ENCODE measurements at regions not wholly inside any gene's neighbourhood (a gene's known extent, or its start where the extent isn't known, plus 50 kb on each side); places are given as distances from the start of the nearest gene placed in this dataset.

GRCh38 chr6:97639702-97640101 is 356.7 kb upstream of the MMS22L start:
- H3K4me1 ChIP-seq (ENCODE audit: control insufficient read depth, insufficient read depth, low read length): no peaks in the 10 kb centered on the region
- SMC1A ChIA-PET (ENCODE audit: uncharacterized antibody, unreplicated experiment): no interaction called here
- no peak overlapping the region for H3K27ac ChIP-seq (ENCODE audit: control insufficient read depth, insufficient read depth)
- no peak for ATAC-seq
- intact Hi-C loops (cut with micrococcal nuclease; ENCODE audit: unreplicated experiment) (no loop called here), in situ Hi-C loops (cut with MboI) (no loop called here)
- H3K27me3 ChIP-seq (replicated peaks in 1 of 2; ENCODE audit: control insufficient read depth in 2 of 2, insufficient read depth in 2 of 2, low read length in 1 of 2): no peaks in the 10 kb centered on the region
- POLR2A ChIA-PET: no interaction called here
- no peak for FAIRE-seq
- no peak overlapping the region for H3K4me2 ChIP-seq (ENCODE audit: control insufficient read depth, insufficient read depth)
- TF ChIP-seq FOS (IDR thresholded peaks at IDR 0.05; ENCODE audit: borderline replicate concordance, extremely low read depth, insufficient read length): no peak
- TF ChIP-seq ZNF274 (IDR thresholded peaks at IDR 0.05; ENCODE audit: insufficient read depth, insufficient read length): no peak
- TF ChIP-seq SP1 (IDR thresholded peaks at IDR 0.05; ENCODE audit: low read depth, low read length): no peak
- no peak for TF ChIP-seq TBL1XR1 (IDR thresholded peaks at IDR 0.05; ENCODE audit: low read depth, low read length)
- no peak for TF ChIP-seq CBX3 (IDR thresholded peaks at IDR 0.05; ENCODE audit: borderline replicate concordance, low read depth)
- no peak for TF ChIP-seq HDAC2 (IDR thresholded peaks at IDR 0.05)
- no peak for TF ChIP-seq IRF5 (IDR thresholded peaks at IDR 0.05; ENCODE audit: borderline replicate concordance)
- no peak for TF ChIP-seq ZNF24 (IDR thresholded peaks at IDR 0.05)
- TF ChIP-seq SIN3A (IDR thresholded peaks at IDR 0.05; ENCODE audit: low read depth, low read length): no peak
- TF ChIP-seq STAT3 (IDR thresholded peaks at IDR 0.05; ENCODE audit: low read depth, low read length): no peak
- CTCF ChIA-PET: no interaction called here
- H4K20me1 ChIP-seq (ENCODE audit: control insufficient read depth, insufficient read depth): no peaks in the 10 kb centered on the region
- no peak for DNase-seq (ENCODE audit: low read depth, low spot score)
- H3K4me3 ChIP-seq: no peak overlapping the region
- BruUV-seq (replicated peaks): no TSS peak
- H2AFZ ChIP-seq (ENCODE audit: control insufficient read depth, low read depth, low read length): no peak overlapping the region
- no peaks in the 10 kb centered on the region for H3K79me2 ChIP-seq (ENCODE audit: control insufficient read depth, insufficient read depth, low read length)
- H3K9ac ChIP-seq (ENCODE audit: control insufficient read depth, insufficient read depth, low read length): no peak overlapping the region
- RAD21 ChIA-PET (ENCODE audit: unreplicated experiment): no interaction called here
- WGBS (ENCODE audit: insufficient coverage, insufficient replicate concordance, low lambda C conversion rate, missing lambda C conversion rate): 29% methylated on average over 1 of the region's 1 CpG
- H3K9me3 ChIP-seq (replicated peaks; ENCODE audit: control insufficient read depth, insufficient read depth, low read length): no peaks in the 10 kb centered on the region
- no peaks in the 10 kb centered on the region for H3K36me3 ChIP-seq (ENCODE audit: control insufficient read depth in 2 of 2, insufficient read depth in 2 of 2, low read length in 1 of 2)

Measured in GM12878 (cell line).